ENCODE measurements at regions not wholly inside any gene's neighbourhood (a gene's known extent, or its start where the extent isn't known, plus 50 kb on each side); places are given as distances from the start of the nearest gene placed in this dataset.
"Not testable (repeated sequence)": the region's sequence is repeated elsewhere in the genome, so short reads cannot be mapped to it uniquely, and the experiment has no call there.

DNA sequence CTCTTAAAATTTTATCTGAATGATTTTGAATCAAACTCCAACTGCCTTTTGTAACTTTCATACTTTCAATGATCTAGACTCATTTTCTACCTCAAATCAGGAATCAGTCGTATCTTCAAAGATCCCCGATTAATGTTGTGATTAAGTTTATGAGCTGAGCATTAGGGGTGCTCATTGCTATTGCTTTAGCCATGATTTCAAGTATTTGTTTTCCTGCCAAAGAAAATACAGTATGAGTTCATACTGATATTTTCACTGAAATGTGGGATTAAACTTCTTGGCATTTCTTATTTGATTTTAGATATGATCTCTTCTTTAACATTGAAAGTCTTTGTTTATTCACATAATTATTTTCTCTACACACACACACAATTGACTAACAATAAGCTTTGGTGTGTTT, 785.6 kb downstream of the NTRK3 start:
- no TSS peak for BruUV-seq (replicated peaks)
- intact Hi-C loops (cut with micrococcal nuclease; ENCODE audit: unreplicated experiment) = no loop called here
- Histone ChIP-seq H3K27me3 (replicated peaks; ENCODE audit: insufficient read depth, low read depth, low read length, poor library complexity) (no peaks in the 10 kb centered on the region), H3K27ac (ENCODE audit: low read depth, low read length, poor library complexity, severe bottlenecking) (no peak overlapping the region), H3K4me1 (ENCODE audit: insufficient read depth, low read length, poor library complexity, severe bottlenecking) (no peaks in the 10 kb centered on the region), H3K4me3 (ENCODE audit: low read depth, low read length, poor library complexity, severe bottlenecking) (no peak overlapping the region), H3K36me3 (ENCODE audit: insufficient read depth, low read length, poor library complexity, severe bottlenecking) (no peaks in the 10 kb centered on the region), H3K9me3 (ENCODE audit: low read depth, low read length, poor library complexity, severe bottlenecking) (peaks cover 4% of the 10 kb centered on the region)
- POLR2A ChIA-PET (ENCODE audit: low non-redundant PET) = no interaction called here
- no peak for DNase-seq (ENCODE audit: low spot score)
- CTCF ChIA-PET = no interaction called here
- TF ChIP-seq EZH2 (IDR thresholded peaks at IDR 0.05; ENCODE audit: borderline replicate concordance, low read depth, low read length, poor library complexity, severe bottlenecking) = no peak
- TF ChIP-seq, protein P1, sequence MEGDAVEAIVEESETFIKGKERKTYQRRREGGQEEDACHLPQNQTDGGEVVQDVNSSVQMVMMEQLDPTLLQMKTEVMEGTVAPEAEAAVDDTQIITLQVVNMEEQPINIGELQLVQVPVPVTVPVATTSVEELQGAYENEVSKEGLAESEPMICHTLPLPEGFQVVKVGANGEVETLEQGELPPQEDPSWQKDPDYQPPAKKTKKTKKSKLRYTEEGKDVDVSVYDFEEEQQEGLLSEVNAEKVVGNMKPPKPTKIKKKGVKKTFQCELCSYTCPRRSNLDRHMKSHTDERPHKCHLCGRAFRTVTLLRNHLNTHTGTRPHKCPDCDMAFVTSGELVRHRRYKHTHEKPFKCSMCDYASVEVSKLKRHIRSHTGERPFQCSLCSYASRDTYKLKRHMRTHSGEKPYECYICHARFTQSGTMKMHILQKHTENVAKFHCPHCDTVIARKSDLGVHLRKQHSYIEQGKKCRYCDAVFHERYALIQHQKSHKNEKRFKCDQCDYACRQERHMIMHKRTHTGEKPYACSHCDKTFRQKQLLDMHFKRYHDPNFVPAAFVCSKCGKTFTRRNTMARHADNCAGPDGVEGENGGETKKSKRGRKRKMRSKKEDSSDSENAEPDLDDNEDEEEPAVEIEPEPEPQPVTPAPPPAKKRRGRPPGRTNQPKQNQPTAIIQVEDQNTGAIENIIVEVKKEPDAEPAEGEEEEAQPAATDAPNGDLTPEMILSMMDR (conservative IDR thresholded peaks at IDR 0.05; ENCODE audit: low read depth, low read length) = no peak

GRCh38 chr15:87463956-87464355, 792.6 kb downstream of the NTRK3 start:
- H3K27ac ChIP-seq (ENCODE audit: low read depth, low read length, poor library complexity, severe bottlenecking) = not testable (repeated sequence)

GRCh38 chr15:87461631-87462030, 794.9 kb downstream of the NTRK3 start:
- Histone ChIP-seq H3K36me3 (ENCODE audit: insufficient read depth, low read length, poor library complexity, severe bottlenecking) (no peaks in the 10 kb centered on the region), H3K27me3 (replicated peaks; ENCODE audit: insufficient read depth, low read depth, low read length, poor library complexity) (no peaks in the 10 kb centered on the region), H3K4me1 (ENCODE audit: insufficient read depth, low read length, poor library complexity, severe bottlenecking) (no peaks in the 10 kb centered on the region), H3K27ac (ENCODE audit: low read depth, low read length, poor library complexity, severe bottlenecking) (no peak overlapping the region), H3K4me3 (ENCODE audit: low read depth, low read length, poor library complexity, severe bottlenecking) (no peak overlapping the region), H3K9me3 (ENCODE audit: low read depth, low read length, poor library complexity, severe bottlenecking) (peaks cover 20% of the 10 kb centered on the region)
- no peak for DNase-seq (ENCODE audit: low spot score)
- CTCF ChIA-PET = no interaction called here
- no TSS peak for BruUV-seq (replicated peaks)
- intact Hi-C loops (cut with micrococcal nuclease; ENCODE audit: unreplicated experiment) = no loop called here
- TF ChIP-seq EZH2 (IDR thresholded peaks at IDR 0.05; ENCODE audit: borderline replicate concordance, low read depth, low read length, poor library complexity, severe bottlenecking) = no peak
- TF ChIP-seq, protein P1 (conservative IDR thresholded peaks at IDR 0.05; ENCODE audit: low read depth, low read length) = no peak
- POLR2A ChIA-PET (ENCODE audit: low non-redundant PET) = no interaction called here

More at GRCh38 chr15:87463956-87464355, 792.6 kb downstream of the NTRK3 start:
- BruUV-seq (replicated peaks); intact Hi-C loops (cut with micrococcal nuclease; ENCODE audit: unreplicated experiment); H3K4me1 ChIP-seq (ENCODE audit: insufficient read depth, low read length, poor library complexity, severe bottlenecking); CTCF ChIA-PET; H3K36me3 ChIP-seq (ENCODE audit: insufficient read depth, low read length, poor library complexity, severe bottlenecking); POLR2A ChIA-PET (ENCODE audit: low non-redundant PET); H3K4me3 ChIP-seq (ENCODE audit: low read depth, low read length, poor library complexity, severe bottlenecking); H3K27me3 ChIP-seq (replicated peaks; ENCODE audit: insufficient read depth, low read depth, low read length, poor library complexity); DNase-seq (ENCODE audit: low spot score): not testable (repeated sequence)
- peaks cover 20% of the 10 kb centered on the region for H3K9me3 ChIP-seq (ENCODE audit: low read depth, low read length, poor library complexity, severe bottlenecking)

DNA sequence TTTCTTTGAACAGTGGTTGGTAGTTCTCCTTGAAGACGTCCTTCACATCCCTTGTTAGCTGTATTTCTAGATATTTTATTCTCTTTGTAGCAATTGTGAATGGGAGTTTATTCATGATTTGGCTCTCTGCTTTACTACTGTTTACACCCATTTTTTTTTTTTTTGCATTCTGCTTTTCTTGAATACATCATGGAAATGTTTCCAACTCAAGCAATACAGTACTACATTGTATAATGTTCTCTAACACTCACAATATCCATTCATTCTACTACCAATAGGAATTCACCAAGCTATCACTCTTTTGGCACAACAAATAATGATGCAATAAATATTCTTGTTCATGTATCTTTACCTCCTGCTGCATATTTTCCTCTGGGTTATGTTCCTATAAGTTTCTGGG, 801.7 kb downstream of the NTRK3 start:
- BruUV-seq (replicated peaks) = no TSS peak
- no peaks in the 10 kb centered on the region for H3K4me1 ChIP-seq (ENCODE audit: insufficient read depth, low read length, poor library complexity, severe bottlenecking)
- POLR2A ChIA-PET (ENCODE audit: low non-redundant PET) = no interaction called here

More for the DNA sequence above, 801.7 kb downstream of the NTRK3 start:
- CTCF ChIA-PET = no interaction called here
- Histone ChIP-seq H3K9me3 (ENCODE audit: low read depth, low read length, poor library complexity, severe bottlenecking) (peaks cover 21% of the 10 kb centered on the region), H3K36me3 (ENCODE audit: insufficient read depth, low read length, poor library complexity, severe bottlenecking) (no peaks in the 10 kb centered on the region), H3K27me3 (replicated peaks; ENCODE audit: insufficient read depth, low read depth, low read length, poor library complexity) (no peaks in the 10 kb centered on the region), H3K27ac (ENCODE audit: low read depth, low read length, poor library complexity, severe bottlenecking) (no peak overlapping the region), H3K4me3 (ENCODE audit: low read depth, low read length, poor library complexity, severe bottlenecking) (no peak overlapping the region)
- intact Hi-C loops (cut with micrococcal nuclease; ENCODE audit: unreplicated experiment) = no loop called here
- TF ChIP-seq, protein P1 (conservative IDR thresholded peaks at IDR 0.05; ENCODE audit: low read depth, low read length) = no peak
- no peak for TF ChIP-seq EZH2 (IDR thresholded peaks at IDR 0.05; ENCODE audit: borderline replicate concordance, low read depth, low read length, poor library complexity, severe bottlenecking)
- DNase-seq (ENCODE audit: low spot score) = no peak

All from A673 (cell line).